Keratinocyte (primary cell): ENCODE measurements at regions not wholly inside any gene's neighbourhood (a gene's known extent, or its start where the extent isn't known, plus 50 kb on each side); places are given as distances from the start of the nearest gene placed in this dataset.

Experiments used
- DNase-seq: peaks from one replicate; pipeline ENCODE4 v3.0.0-alpha.2; 2011; ENCODE audit warnings: low read depth, missing footprints, low spot score
- FAIRE-seq: peaks from 2 replicates; lab custom pipeline; 2011; peaks lifted over from hg19 to GRCh38; lab: Jason Lieb, UNC
- H2AFZ ChIP-seq: 2 replicates; pipeline ENCODE4 v1.6.0; 2012; ENCODE audit warnings: low read length, control low read depth, inconsistent platforms; ENCODE audit not compliant: control insufficient read depth
- H3K27ac ChIP-seq: 2 replicates; pipeline ENCODE4 v1.5.1; 2011; ENCODE audit warnings: low read length; ENCODE audit not compliant: control insufficient read depth, insufficient read depth
- H3K27me3 ChIP-seq: 3 replicates; pipeline ENCODE4 v1.6.0; 2011; ENCODE audit warnings: low read length; ENCODE audit not compliant: control insufficient read depth, insufficient read depth; ENCODE audit errors: extremely low read depth
- H3K36me3 ChIP-seq, 2 experiments: 2 replicates in 1 of 2; 3 replicates in 1 of 2; pipeline ENCODE4 v1.5.1; 2011; ENCODE audit warnings: low read length in 2 of 2, mild to moderate bottlenecking in 1 of 2; ENCODE audit not compliant: control insufficient read depth in 2 of 2, insufficient read depth in 2 of 2; ENCODE audit errors: extremely low read depth in 1 of 2
- H3K4me1 ChIP-seq: 3 replicates; pipeline ENCODE4 v1.5.1; 2011; ENCODE audit warnings: low read length; ENCODE audit not compliant: control insufficient read depth, insufficient read depth; ENCODE audit errors: extremely low read depth
- H3K4me2 ChIP-seq: 3 replicates; pipeline ENCODE4 v1.6.0; 2011; ENCODE audit warnings: low read depth, low read length; ENCODE audit not compliant: control insufficient read depth, insufficient read depth; ENCODE audit errors: extremely low read depth
- H3K4me3 ChIP-seq, 3 experiments: fragments of 200-600 bp in 1 of 3; sonication (generic) in 1 of 3; 2 replicates in 2 of 3; 3 replicates in 1 of 3; pipeline ENCODE4 v1.5.1; 2011 to 2016; ENCODE audit warnings: low read length in 3 of 3, mild to moderate bottlenecking in 3 of 3, control low read depth in 2 of 3, inconsistent platforms in 1 of 3, low read depth in 1 of 3, mixed read lengths in 1 of 3, mixed run types in 1 of 3, moderate library complexity in 1 of 3; ENCODE audit not compliant: control insufficient read depth in 2 of 3, insufficient read depth in 2 of 3; ENCODE audit errors: extremely low read depth in 1 of 3
- H3K79me2 ChIP-seq: 2 replicates; pipeline ENCODE4 v1.6.0; 2012; ENCODE audit warnings: low read length; ENCODE audit not compliant: control insufficient read depth, insufficient read depth
- H3K9ac ChIP-seq: 3 replicates; pipeline ENCODE4 v1.6.0; 2011; ENCODE audit warnings: low read length; ENCODE audit not compliant: control insufficient read depth, insufficient read depth; ENCODE audit errors: extremely low read depth
- H3K9me1 ChIP-seq: 3 replicates; pipeline ENCODE4 v1.6.0; 2011; ENCODE audit warnings: low read length; ENCODE audit not compliant: control insufficient read depth, insufficient read depth; ENCODE audit errors: extremely low read depth
- H3K9me3 ChIP-seq: 2 replicates; pipeline ENCODE4 v1.5.1; 2012; ENCODE audit warnings: low read depth, low read length; ENCODE audit not compliant: control insufficient read depth
- H4K20me1 ChIP-seq: 3 replicates; pipeline ENCODE4 v1.6.0; 2011; ENCODE audit warnings: low read length; ENCODE audit not compliant: control insufficient read depth, insufficient read depth; ENCODE audit errors: extremely low read depth
- CTCF ChIP-seq, 3 experiments: IDR thresholded peaks in 1 of 3; conservative IDR thresholded peaks in 1 of 3; optimal IDR thresholded peaks in 1 of 3; 2 replicates in 2 of 3; 3 replicates in 1 of 3; pipeline versions ENCODE3 to v1.5.1; 2011; ENCODE audit warnings: low read length in 3 of 3, mild to moderate bottlenecking in 3 of 3, moderate library complexity in 2 of 3, control low read depth in 1 of 3, inconsistent platforms in 1 of 3; ENCODE audit not compliant: insufficient read depth in 2 of 3; ENCODE audit errors: extremely low read depth in 1 of 3
- EZH2 ChIP-seq: IDR thresholded peaks from one replicate; pipeline ENCODE4 v1.6.1; 2012; ENCODE audit warnings: inconsistent platforms, mild to moderate bottlenecking, low read length, moderate library complexity
- dilution Hi-C: fragments of 300-500 bp; cut with MboI; formaldehyde crosslinking; loops from one replicate; pipeline ENCODE4 v1.7.0; 2020; ENCODE audit warnings: low sequenced_read_pairs; ENCODE audit not compliant: extremely low pct_ligation_motif_present

- Histone ChIP-seq H3K27me3 (peaks cover 37% of the 10 kb centered on the region), H3K36me3 (no peaks in the 10 kb centered on the region), H3K79me2 (no peaks in the 10 kb centered on the region), H3K9me1 (no peaks in the 10 kb centered on the region), H3K4me2 (no peak overlapping the region), H3K9me3 (no peaks in the 10 kb centered on the region), H3K9ac (no peak overlapping the region), H2AFZ (no peak overlapping the region), H3K4me3 (no peak overlapping the region), H3K27ac (no peak overlapping the region), H3K4me1 (no peaks in the 10 kb centered on the region), H4K20me1 (no peaks in the 10 kb centered on the region)
- FAIRE-seq: no peak
- dilution Hi-C loops: no loop called here
- no peak for DNase-seq
- TF ChIP-seq EZH2 (no peak), CTCF (optimal IDR thresholded peaks at IDR 0.05 in 1 of 3, IDR thresholded peaks at IDR 0.05 in 1 of 3, conservative IDR thresholded peaks at IDR 0.05 in 1 of 3; ENCODE audit: extremely low read depth in 1 of 3, insufficient read depth in 2 of 3, low read length in 3 of 3) (no peak)
Measured at GRCh38 chr4:3705236-3705987, 60.8 kb upstream of the ADRA2C start.

- no peaks in the 10 kb centered on the region for H3K9me3 ChIP-seq
- H3K9ac ChIP-seq: no peak overlapping the region
- no peak overlapping the region for H3K4me3 ChIP-seq
- H2AFZ ChIP-seq: no peak overlapping the region
- H3K27ac ChIP-seq: no peak overlapping the region
- H3K36me3 ChIP-seq: no peaks in the 10 kb centered on the region
- H3K9me1 ChIP-seq: no peaks in the 10 kb centered on the region
- H4K20me1 ChIP-seq: no peaks in the 10 kb centered on the region
- no peak for DNase-seq
- H3K79me2 ChIP-seq: no peaks in the 10 kb centered on the region
- dilution Hi-C loops: no loop called here
- no peak overlapping the region for H3K4me2 ChIP-seq
- FAIRE-seq: no peak
- H3K27me3 ChIP-seq: peaks cover 37% of the 10 kb centered on the region
- TF ChIP-seq CTCF (optimal IDR thresholded peaks at IDR 0.05 in 1 of 3, IDR thresholded peaks at IDR 0.05 in 1 of 3, conservative IDR thresholded peaks at IDR 0.05 in 1 of 3; ENCODE audit: extremely low read depth in 1 of 3, insufficient read depth in 2 of 3, low read length in 3 of 3) (no peak), EZH2 (no peak)
- H3K4me1 ChIP-seq: no peaks in the 10 kb centered on the region
Measured at GRCh38 chr4:3704669-3705068, 61.5 kb upstream of the ADRA2C start.
